Adrenal gland (tissue), 5 donors: ENCODE measurements at regions not wholly inside any gene's neighbourhood (a gene's known extent, or its start where the extent isn't known, plus 50 kb on each side); places are given as distances from the start of the nearest gene placed in this dataset.

Source experiments
- CTCF ChIP-seq, 6 experiments: fragments of 450-650 bp in 4 of 6; fragments of 200-600 bp in 2 of 6; sonication (generic) in 1 of 6; IDR thresholded peaks; 1 replicate in 5 of 6; 2 replicates in 1 of 6; pipeline versions ENCODE4 v1.5.1 to v1.8.0; 2016 to 2021; ENCODE audit warnings: antibody characterized with exemption in 6 of 6, mild to moderate bottlenecking in 2 of 6, moderate library complexity in 1 of 6
- POLR2A ChIP-seq, 2 donors: fragments of 450-650 bp; IDR thresholded peaks; one replicate each; pipeline ENCODE4 v1.6.1; 2017; ENCODE audit warnings: antibody characterized with exemption in 2 of 2, mild to moderate bottlenecking in 2 of 2, moderate library complexity in 1 of 2
- donor health status: DM: no; HTN: no; CAD: no.

DNA sequence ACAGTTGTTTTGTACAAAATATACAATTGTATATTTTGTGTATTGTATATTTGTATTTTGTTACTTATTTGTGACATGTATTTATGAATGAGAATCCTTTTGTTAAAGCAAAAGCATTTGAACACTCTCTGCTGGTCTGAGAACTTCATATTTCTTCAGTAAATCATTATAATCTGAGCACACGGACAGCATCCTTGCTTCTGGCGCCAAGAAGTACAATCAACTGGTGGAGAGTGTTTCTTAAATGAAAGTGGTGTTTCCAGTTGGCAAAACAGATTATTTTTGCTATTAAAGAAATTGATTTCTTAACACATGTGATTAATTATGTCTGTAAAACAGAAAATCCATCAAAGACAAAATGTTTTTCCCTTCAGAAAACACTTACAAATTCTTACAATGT lies 95.1 kb upstream of the COPS8 start:
- TF ChIP-seq CTCF (IDR thresholded peaks at IDR 0.05) (no peak), POLR2A (IDR thresholded peaks at IDR 0.05) (no peak)
